ENCODE measurements at regions not wholly inside any gene's neighbourhood (a gene's known extent, or its start where the extent isn't known, plus 50 kb on each side); places are given as distances from the start of the nearest gene placed in this dataset.

GRCh38 chr18:56501896-56502295 is 136.5 kb downstream of the TXNL1 start:
- Histone ChIP-seq H3K79me2 (ENCODE audit: control insufficient read depth, insufficient read depth, low read length) (no peaks in the 10 kb centered on the region), H3K4me3 (replicated peaks in 1 of 4; ENCODE audit: control extremely low read depth in 1 of 4, insufficient read depth in 1 of 4, low read depth in 3 of 4, low read length in 4 of 4) (no peak overlapping the region), H3K4me1 (ENCODE audit: control insufficient read depth, extremely low read depth, insufficient read depth, low read length) (no peaks in the 10 kb centered on the region), H3K9ac (ENCODE audit: insufficient read depth, low read length) (no peak overlapping the region), H2AFZ (ENCODE audit: low read length) (no peak overlapping the region), H3K4me2 (ENCODE audit: extremely low read depth, insufficient read depth, low read length) (no peak overlapping the region), H3K9me3 (ENCODE audit: control insufficient read depth, insufficient read depth, low read depth, low read length) (no peaks in the 10 kb centered on the region), H4K20me1 (ENCODE audit: control insufficient read depth, extremely low read depth, insufficient read depth, low read length) (no peaks in the 10 kb centered on the region), H3K27ac (ENCODE audit: insufficient read depth, low read length) (no peak overlapping the region), H3K36me3 (ENCODE audit: control insufficient read depth, insufficient read depth, low read length) (no peaks in the 10 kb centered on the region), H3K27me3 (ENCODE audit: control insufficient read depth, insufficient read depth, low read length) (no peaks in the 10 kb centered on the region)
- TF ChIP-seq EZH2 (IDR thresholded peaks at IDR 0.05; ENCODE audit: low read length, missing control alignments) = no peak
- TF ChIP-seq CTCF (conservative IDR thresholded peaks at IDR 0.05 in 1 of 2, IDR thresholded peaks at IDR 0.05 in 1 of 2; ENCODE audit: low read depth in 1 of 2, low read length in 2 of 2) = no peak
- DNase-seq (ENCODE audit: low read depth in 2 of 2) = peak in 1 of 2 donors; percentile 69

- Histone ChIP-seq H2AFZ (ENCODE audit: low read length) (no peak overlapping the region), H4K20me1 (ENCODE audit: control insufficient read depth, extremely low read depth, insufficient read depth, low read length) (no peaks in the 10 kb centered on the region), H3K9ac (ENCODE audit: insufficient read depth, low read length) (no peak overlapping the region), H3K4me1 (ENCODE audit: control insufficient read depth, extremely low read depth, insufficient read depth, low read length) (no peaks in the 10 kb centered on the region), H3K4me2 (ENCODE audit: extremely low read depth, insufficient read depth, low read length) (no peak overlapping the region), H3K27me3 (ENCODE audit: control insufficient read depth, insufficient read depth, low read length) (no peaks in the 10 kb centered on the region), H3K27ac (ENCODE audit: insufficient read depth, low read length) (no peak overlapping the region), H3K9me3 (ENCODE audit: control insufficient read depth, insufficient read depth, low read depth, low read length) (no peaks in the 10 kb centered on the region), H3K79me2 (ENCODE audit: control insufficient read depth, insufficient read depth, low read length) (no peaks in the 10 kb centered on the region), H3K4me3 (replicated peaks in 1 of 4; ENCODE audit: control extremely low read depth in 1 of 4, insufficient read depth in 1 of 4, low read depth in 3 of 4, low read length in 4 of 4) (no peak overlapping the region), H3K36me3 (ENCODE audit: control insufficient read depth, insufficient read depth, low read length) (no peaks in the 10 kb centered on the region)
- TF ChIP-seq EZH2 (IDR thresholded peaks at IDR 0.05; ENCODE audit: low read length, missing control alignments) (no peak), CTCF (conservative IDR thresholded peaks at IDR 0.05 in 1 of 2, IDR thresholded peaks at IDR 0.05 in 1 of 2; ENCODE audit: low read depth in 1 of 2, low read length in 2 of 2) (no peak)
- DNase-seq (ENCODE audit: low read depth in 2 of 2) = no peak
Observed at GRCh38 chr18:56495884-56496283, 142.5 kb downstream of the TXNL1 start.

- no peaks in the 10 kb centered on the region for H3K36me3 ChIP-seq (ENCODE audit: control insufficient read depth, insufficient read depth, low read length)
- no peak overlapping the region for H3K9ac ChIP-seq (ENCODE audit: insufficient read depth, low read length)
- DNase-seq (ENCODE audit: low read depth in 2 of 2) = no peak
- H3K9me3 ChIP-seq (ENCODE audit: control insufficient read depth, insufficient read depth, low read depth, low read length) = no peaks in the 10 kb centered on the region
- TF ChIP-seq CTCF (conservative IDR thresholded peaks at IDR 0.05 in 1 of 2, IDR thresholded peaks at IDR 0.05 in 1 of 2; ENCODE audit: low read depth in 1 of 2, low read length in 2 of 2) (no peak), EZH2 (IDR thresholded peaks at IDR 0.05; ENCODE audit: low read length, missing control alignments) (no peak)
- no peak overlapping the region for H3K4me3 ChIP-seq (replicated peaks in 1 of 4; ENCODE audit: control extremely low read depth in 1 of 4, insufficient read depth in 1 of 4, low read depth in 3 of 4, low read length in 4 of 4)
- no peaks in the 10 kb centered on the region for H4K20me1 ChIP-seq (ENCODE audit: control insufficient read depth, extremely low read depth, insufficient read depth, low read length)
- H3K27me3 ChIP-seq (ENCODE audit: control insufficient read depth, insufficient read depth, low read length) = peaks cover 2% of the 10 kb centered on the region
- no peak overlapping the region for H3K27ac ChIP-seq (ENCODE audit: insufficient read depth, low read length)
- H2AFZ ChIP-seq (ENCODE audit: low read length) = no peak overlapping the region
- H3K79me2 ChIP-seq (ENCODE audit: control insufficient read depth, insufficient read depth, low read length) = no peaks in the 10 kb centered on the region
- no peak overlapping the region for H3K4me2 ChIP-seq (ENCODE audit: extremely low read depth, insufficient read depth, low read length)
- H3K4me1 ChIP-seq (ENCODE audit: control insufficient read depth, extremely low read depth, insufficient read depth, low read length) = no peaks in the 10 kb centered on the region
Observed at GRCh38 chr18:56493531-56493930, 144.9 kb downstream of the TXNL1 start.

Measured in fibroblast of lung (primary cell).